Skeletal muscle cell (primary cell): ENCODE measurements at regions not wholly inside any gene's neighbourhood (a gene's known extent, or its start where the extent isn't known, plus 50 kb on each side); places are given as distances from the start of the nearest gene placed in this dataset.

ENCODE experiments used
- DNase-seq: peaks from one replicate; pipeline ENCODE4 v3.0.0-alpha.2; 2010; ENCODE audit warnings: low read depth
- H3K4me3 ChIP-seq: 2 replicates; pipeline ENCODE4 v1.5.1; 2011; ENCODE audit warnings: low read depth, mild to moderate bottlenecking, control low read depth, low read length, moderate library complexity

DNA sequence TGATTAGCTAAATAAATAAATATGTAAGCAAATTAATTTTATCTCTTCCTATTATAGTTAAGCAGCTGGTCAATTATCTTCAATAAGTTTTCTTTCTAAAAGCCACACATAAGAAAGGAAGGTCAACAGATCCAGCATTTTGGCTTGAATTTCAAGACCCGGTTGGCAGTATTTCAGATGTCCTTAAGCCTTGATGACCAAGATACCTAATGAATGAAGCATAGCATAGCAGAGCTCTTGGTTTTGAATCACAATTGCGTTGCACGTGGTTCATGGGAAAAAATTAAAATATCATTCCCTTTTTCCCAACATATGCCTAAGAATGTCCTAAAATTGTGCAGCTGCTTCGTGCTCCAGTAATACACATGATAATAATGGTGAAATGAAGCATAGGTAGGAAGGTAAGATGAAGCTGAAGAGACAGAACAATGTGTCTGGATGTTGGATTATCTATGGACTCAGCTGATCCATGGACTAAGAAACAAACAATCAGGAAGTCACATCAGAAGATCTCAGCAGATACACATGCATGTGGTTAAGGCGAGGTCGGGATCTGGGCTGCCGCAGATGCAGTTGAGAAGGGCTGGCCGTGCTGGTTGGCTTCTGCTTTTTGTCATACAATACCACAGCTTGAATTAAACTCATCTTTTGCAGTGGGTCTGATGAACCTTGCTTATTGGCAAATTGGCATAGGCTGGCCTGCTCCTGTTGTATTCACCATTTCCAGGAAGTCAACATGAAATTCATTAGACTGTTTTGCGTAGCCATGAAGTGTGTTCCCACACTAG is 284.9 kb upstream of the RUNX1 start:
- DNase-seq, result no peak
- H3K4me3 ChIP-seq, result no peak overlapping the region

DNA sequence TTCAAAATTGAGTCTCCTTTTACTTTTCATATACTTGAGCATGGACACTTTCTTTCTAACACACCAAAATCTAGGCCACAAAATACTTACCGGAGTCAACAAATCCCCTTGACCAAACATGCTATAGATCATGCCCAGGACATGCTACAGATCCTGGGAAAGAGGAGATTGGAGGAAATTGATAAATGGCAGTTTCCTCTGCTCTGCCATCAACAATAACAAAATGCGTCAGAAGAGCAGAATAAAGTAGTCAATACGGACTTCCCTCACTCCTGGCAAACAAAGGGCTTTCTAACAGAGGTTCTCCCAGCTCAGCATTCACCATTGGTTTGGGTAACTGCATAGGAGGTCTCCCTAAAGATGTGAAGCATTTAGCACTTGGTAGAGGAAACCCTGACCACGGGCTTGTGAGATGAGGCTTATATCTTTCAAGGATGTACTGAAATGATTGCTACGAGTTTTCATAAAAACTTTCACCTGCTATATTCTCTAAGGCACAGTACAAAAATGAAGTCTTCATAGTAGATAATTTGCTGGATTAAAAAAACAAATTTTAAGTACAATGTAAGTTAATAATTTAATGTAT is 283.8 kb upstream of the RUNX1 start:
- H3K4me3 ChIP-seq, result no peak overlapping the region
- no peak for DNase-seq

DNA sequence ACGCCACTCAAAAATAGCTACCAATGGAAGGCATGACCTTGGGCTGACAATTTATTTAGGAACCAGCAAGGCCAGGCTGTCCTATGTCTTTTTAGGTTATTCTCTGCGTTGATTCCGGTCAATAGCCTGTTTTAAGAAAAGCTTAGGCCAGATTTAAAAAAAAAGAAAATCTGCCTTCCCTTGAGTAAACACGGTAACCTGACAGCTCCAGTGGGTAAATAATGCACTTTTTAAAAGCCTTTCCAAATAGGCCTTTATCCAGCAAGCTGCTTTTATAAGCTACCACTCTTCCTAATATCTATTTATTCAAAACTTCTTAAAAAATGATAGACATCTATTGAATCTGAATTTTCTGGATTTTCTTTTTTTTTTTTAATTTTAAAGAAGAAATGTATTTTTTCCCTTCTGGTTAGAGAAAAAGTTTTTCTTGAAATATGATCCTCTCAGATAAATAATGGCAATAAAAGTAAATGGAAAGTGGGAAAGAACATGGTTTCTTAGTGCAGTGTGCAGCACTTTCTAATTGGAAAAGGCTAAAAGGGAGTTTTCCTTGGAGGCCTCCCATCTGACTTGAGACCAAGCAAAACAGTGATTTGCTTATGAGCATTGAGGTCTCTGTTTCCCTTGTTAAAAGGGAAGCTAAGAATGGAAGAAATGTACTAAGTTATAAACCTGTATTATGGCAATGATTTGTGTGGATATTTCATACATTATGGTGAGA is 281.0 kb upstream of the RUNX1 start:
- no peak for DNase-seq
- H3K4me3 ChIP-seq, result no peak overlapping the region

DNA sequence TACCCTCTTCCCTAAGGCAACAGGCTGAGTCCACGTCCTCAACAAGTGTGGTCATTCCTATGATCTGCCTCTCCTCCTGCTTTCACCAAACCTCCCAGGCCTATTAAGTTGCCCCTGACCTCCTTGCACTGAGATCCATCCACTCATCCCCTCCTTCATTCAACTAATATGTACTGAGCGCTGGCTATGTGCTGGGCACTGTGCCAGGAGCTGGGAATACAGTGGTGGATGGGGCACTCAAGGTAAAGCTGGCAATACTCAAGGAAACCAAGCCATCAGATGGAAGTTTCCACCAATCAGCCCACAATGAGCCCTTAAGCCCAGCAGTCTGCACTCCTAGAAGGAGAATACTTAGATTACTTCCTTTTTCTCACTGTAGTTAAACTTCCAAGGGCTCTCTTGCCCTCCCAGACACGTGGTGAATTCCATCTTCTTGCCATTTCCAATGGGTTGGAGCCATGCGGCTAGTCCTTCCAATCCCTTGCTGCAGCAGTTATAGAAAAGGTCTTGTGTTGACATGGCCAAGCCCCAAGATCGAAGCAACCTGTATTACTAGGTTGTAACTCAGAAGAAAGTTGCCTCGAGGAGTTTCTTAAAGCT is 279.9 kb upstream of the RUNX1 start:
- no peak overlapping the region for H3K4me3 ChIP-seq

DNA sequence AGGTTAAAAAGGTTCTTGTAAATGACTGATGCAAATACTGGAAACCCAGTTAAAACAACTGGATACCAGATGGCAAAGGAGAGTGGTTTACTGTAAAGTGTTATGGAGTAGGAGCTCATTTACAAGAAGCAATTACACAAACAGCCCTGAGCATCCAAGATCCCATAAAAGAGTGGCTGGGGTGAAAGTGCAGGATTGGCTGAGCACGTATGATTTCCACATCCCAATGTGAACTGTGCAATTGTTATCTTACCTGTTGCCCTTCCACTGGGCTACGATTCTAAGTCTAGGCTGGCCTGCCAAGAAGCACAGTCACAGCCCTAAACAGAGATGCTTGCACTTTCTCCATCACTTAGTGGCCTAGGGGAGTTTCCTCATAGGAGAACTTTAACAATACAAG is 277.6 kb upstream of the RUNX1 start:
- DNase-seq, result peak; percentile 51
- no peak overlapping the region for H3K4me3 ChIP-seq

More for the DNA sequence above, 279.9 kb upstream of the RUNX1 start:
- no peak for DNase-seq

DNA sequence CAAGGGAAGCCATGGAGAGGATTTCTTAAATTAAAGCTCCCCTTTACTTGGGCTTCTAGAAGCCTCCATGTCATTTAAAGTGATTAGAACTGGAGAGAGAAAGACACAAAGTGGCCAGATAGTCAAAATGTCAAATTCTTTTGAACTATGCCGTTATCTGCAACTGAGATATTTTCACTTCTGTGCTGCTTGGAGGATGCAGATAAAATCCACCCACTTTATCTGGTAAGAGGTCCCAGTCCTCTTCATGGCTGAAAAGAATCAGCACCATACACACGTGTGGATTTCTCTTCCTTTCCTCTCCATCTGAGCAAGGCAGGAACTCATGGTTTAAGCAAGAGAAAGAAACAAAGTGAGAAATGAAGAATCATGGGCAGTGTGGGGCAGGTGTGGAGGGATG is 276.9 kb upstream of the RUNX1 start:
- H3K4me3 ChIP-seq, result no peak overlapping the region
- no peak for DNase-seq

DNA sequence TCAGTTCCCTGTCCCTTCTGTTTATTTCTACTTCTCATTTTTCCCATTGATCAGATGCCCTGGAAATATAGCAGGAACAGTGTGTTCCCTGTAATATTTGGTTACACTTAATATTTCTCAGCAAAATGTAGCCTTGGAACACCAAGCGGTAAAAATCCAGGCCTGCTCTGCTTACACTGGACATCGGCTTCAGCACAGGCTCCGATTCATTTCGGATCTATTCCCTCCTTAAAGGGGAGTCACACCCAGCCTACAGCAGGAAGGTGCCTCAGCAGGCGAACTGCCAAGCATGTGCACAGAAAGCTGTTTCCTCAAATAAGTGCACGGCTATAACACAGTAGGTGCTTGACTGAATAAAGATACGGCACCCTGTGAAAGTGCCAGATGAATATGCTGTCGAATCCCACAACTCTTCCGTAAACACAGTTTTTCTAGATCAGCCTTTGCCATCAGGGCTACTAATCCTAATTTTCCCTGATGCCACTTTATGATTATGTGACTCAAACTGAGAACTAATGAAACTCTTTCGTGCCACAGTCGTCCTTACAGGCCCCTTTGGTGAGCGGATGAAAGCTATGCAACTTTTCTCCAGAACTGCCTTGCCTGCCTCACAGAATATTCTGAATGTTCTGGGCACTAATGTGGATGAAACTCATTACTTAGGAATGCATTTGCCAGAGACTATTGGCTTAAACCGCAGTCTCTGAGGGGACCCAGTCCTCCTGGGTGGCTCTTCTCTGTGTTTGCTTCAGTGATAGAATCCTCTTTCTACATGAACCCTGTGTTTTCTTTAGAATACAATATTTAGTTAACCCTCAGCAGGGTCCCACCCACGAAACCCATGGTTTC is 275.5 kb upstream of the RUNX1 start:
- peak; percentile 68 for DNase-seq
- H3K4me3 ChIP-seq, result no peak overlapping the region

DNA sequence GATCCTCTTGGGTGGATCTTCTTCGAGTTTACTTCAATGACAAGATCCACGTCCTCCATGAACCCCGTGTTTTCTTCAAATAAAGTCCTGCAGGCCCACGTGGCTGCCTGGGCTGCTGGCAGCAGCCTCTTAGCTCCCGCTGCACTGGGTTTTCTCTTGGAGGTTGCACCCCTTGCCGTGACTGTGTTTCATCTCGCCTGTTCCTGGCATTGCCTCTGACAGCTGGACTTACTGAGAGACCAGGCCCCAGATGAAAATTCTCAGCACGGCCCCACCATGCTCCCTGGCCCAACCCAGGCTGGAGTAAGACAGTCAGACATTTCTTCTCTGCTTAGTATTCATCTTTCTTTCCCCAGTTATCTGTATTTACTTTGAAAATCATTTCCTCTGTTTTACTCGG is 274.8 kb upstream of the RUNX1 start:
- no peak overlapping the region for H3K4me3 ChIP-seq
- no peak for DNase-seq

DNA sequence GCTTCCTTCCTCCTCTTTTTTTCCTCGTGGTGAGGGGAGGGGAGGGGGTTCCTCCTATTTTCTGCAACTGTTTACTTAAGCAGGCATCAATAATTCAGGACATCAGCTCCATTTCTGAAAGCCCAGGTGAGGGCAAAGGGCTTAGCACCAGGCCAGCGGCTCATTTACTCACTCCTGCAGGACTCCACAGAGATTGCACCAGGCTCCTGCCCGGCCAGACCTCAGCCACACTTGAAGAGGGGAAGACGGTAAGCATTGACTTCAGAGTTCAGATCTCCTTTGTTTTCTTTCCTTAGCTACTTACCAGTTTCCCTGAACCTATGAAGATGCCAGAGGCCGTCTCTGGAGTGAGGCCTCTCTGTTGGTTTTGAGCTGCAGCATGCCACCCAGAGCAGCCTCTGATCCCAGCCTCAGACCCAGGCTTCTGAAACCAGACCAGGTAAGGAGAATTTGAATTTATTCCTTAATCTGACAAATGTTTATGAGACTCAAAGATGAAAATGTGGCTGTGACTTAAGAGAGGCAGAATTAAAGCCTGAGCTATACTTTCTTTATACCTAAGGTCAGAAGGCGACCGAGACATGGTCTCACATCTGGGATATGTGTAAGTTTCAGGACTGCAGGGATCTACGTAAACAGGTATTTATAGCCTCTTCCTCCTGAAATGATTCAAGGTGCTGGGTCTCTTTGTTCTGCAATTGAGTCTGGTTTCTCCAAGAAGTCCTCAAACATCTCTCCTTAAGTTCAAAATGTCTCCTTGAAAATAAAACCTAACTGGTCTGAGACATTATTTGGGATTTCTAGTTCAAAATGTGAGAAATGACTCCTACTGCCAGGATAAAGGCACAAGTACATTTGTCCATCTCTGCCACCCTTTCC is 272.5 kb upstream of the RUNX1 start:
- no peak for DNase-seq

DNA sequence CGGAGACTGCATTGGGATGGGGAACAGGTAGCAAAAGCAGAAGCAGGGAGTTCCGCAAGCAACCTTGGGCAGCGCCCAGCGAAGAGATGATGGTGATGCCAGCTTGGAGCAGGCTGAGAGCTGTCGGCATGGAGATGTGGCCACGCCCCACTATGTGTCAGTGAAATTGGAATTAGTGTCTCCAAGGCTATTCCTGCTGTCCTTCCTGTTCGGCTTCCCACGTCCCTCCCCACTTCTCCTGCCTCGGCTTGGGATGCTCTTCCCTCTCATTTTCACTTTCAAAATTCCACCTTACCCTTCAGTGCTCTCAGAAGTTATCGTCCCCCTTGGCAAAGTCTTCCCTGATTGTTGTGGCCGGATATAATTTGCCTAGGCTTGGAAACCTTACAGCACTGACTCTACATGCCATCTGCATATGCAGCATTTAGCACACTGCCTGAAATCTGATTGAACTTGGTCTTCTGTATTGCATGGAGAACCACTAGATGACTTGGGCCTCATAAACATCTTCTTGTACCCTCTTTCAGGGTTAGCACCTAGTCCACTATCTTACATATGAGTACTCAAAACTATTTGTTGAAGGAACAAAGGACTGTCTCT is 270.7 kb upstream of the RUNX1 start:
- no peak overlapping the region for H3K4me3 ChIP-seq
- no peak for DNase-seq

More for the DNA sequence above, 272.5 kb upstream of the RUNX1 start:
- H3K4me3 ChIP-seq, result no peak overlapping the region

DNA sequence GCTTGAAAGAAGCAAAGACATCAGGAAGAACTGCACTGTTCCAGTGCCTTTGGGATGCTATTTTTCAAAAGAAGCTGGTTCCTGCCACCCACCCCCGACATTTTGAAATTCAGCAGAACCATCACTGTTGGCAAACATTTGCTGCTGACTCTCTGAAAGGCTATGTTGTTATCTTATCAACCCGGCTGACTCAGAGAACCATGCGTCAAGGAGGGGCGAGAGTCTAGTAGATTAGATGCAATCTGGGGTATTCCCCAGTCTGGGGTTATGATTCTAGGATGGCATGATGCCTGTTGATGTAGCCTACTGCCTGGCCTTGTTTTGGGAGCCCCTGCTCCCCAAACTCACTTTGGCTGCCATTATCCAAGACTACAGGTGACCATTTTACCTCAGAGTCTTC is 267.8 kb upstream of the RUNX1 start:
- H3K4me3 ChIP-seq, result no peak overlapping the region
- no peak for DNase-seq

DNA sequence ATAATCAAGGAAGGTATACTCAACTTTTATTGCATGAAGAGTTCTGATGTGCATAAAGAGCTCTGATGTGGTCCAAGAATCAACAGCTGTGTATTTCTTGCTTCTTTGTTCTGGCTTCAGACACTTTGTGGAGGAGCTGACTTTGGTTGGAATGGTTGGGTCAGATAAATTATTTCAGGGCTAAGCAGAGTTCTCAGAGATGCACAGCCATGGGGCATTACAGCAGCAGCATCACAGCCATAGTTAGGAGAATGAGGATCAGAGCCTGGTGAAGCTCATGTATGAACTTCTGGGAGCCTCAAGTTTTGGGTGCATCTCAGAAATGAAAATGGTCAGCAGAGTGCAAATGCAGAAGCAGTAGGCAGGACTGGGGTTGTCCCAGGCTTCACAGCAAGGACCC is 267.4 kb upstream of the RUNX1 start:
- DNase-seq, result no peak
- H3K4me3 ChIP-seq, result no peak overlapping the region

DNA sequence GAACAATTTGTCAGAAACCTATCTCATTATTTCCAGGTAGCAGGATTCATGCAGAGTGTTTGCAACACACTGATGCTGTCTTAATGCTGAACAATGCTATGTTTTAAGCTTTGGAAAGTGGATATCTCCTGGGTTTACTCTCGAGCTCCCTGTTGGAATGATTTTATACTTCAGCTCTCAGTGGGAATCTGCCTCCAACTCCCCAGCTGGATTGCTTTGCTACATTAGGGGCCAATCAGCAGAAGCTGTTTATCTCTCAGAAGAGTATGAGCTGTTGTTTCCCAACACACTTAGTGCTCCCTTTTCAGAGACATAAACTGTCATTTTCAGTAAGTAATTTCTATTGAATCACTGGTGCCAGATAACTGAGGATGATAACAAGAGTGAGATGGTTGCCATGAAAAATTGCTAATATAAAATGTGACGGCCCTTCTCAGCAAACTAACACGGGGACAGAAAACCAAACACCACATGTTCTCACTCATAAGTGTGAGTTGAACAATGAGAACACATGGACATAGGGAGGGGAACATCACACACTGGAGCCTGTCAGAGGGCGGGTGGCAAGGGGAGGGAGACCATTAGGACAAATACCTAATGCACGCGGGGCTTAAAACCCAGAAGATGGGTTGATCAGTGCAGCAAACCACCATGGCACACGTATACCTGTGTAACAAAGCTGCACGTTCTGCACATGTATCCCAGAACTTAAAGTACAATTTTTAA is 265.9 kb upstream of the RUNX1 start:
- no peak for DNase-seq
- no peak overlapping the region for H3K4me3 ChIP-seq

DNA sequence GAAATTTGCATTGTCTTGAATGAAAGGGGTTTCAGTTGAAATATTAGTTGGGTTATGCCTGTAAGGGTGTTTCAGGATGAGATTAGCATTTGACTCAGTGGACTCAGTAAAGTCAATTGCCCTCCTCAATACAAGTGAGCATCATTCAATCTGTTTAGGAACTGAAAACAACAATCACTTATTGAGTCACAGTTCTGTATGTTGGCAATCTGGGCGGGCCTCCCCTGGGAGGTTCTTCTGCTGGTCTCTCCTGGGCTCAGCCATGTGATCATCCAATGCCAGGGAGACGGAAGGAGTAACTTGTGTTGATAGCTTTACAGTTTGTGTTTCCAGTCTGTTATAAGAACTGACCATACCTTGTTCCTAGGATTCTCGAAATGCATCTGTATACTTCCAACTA is 262.9 kb upstream of the RUNX1 start:
- no peak overlapping the region for H3K4me3 ChIP-seq
- DNase-seq, result no peak

DNA sequence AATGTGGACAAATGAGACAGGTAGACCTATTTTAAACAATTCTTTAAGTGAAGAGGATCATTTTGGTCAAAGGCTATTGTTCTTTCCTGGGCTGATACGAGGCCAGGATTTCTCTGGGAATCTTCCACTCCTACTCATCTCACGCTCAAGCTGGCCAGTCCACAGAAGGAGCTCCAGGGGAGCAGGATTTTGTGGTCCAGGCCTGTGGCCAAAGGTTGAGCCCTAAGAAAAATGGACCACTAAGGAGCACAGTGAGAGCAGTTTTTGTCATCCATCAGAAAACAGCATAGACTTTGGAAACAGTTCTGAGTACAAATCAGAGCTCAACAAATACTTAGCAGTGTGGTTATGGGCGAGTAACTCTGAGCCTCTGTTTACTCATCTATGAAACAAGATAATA is 260.2 kb upstream of the RUNX1 start:
- no peak for DNase-seq
- no peak overlapping the region for H3K4me3 ChIP-seq

DNA sequence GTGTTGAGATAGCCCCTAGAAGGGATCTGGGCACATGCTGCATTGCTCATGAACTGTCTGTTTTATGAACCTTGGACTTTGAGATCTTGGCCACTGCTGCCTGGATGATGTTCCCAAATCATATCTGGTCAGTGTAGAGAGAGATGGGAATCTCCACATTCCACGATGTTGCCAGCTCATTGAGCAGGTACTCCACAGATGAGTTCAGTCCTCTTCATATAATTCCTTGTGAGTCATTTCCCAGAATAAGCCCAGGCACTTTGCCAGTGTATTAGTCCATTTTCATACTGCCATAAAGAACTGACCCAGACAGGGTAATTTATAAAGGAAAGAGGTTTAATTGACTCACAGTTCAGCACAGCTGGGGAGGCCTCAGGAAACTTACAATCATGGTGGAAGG is 254.0 kb upstream of the RUNX1 start:
- H3K4me3 ChIP-seq, result no peak overlapping the region
- peak; percentile 75 for DNase-seq

DNA sequence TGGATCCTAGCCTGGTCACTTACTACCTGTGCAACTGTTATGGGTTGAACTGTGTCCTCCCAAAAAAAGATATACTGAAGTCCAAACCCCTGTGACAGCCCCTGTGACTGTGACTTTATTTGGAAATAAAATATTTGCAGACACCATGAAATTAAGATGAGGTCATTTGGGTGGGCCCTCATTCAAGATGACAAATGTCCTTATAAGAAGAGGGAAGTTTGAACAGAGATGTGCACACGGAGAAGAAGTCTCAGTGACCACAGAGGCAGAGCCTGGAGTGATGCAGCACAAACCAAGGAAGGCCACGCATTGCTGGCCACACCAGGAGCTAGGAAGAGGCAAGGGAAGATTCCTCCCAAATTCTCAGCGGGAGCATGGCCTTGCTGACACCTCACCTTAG is 249.7 kb upstream of the RUNX1 start:
- DNase-seq, result no peak
- no peak overlapping the region for H3K4me3 ChIP-seq

DNA sequence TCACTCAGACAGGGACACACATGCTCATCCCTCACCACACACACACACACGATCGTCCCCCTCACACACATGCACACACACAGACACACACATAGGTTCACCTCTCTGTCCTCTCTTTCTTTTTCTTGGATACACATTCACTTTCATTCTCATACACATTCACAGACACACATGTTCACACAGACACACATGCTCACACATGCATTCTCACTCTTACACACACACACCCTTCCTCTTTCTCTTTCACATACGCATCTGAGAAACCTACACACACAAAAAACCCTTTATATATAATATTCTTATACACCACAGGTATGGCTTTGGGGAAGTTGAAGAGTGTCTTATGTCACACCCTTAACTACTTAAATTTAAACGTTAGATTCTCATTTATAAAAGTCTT is 248.6 kb upstream of the RUNX1 start:
- DNase-seq, result no peak
- H3K4me3 ChIP-seq, result no peak overlapping the region
